ENCODE measurements at regions not wholly inside any gene's neighbourhood (a gene's known extent, or its start where the extent isn't known, plus 50 kb on each side); places are given as distances from the start of the nearest gene placed in this dataset.

DNA sequence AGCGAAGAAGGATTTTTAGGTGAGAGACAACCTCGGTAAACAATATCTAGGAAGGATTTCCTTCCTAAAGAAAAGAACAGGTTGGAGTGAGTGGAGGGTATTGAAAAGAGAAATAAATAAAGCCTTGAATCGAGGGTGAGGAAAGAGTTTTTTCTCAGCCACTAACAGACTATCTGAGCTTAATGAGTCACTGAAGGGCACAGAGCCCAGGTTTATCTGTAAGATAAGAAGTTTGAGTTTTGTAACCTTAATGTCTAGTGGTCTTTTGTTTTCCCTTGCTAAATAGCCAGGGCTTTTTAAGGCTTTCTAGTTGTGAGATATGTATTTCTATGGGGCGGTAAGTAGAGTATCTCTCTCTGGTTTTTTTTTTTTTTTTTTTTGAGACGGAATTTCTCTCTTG lies 394.5 kb upstream of the KIRREL3 start:
- TF ChIP-seq CTCF (IDR thresholded peaks at IDR 0.05), result no peak
- no peak for TF ChIP-seq EZH2 (IDR thresholded peaks at IDR 0.05; ENCODE audit: borderline replicate concordance, insufficient read depth, low read depth, low read length, poor library complexity, severe bottlenecking)

Data from B cell (primary cell).